Activated CD8-positive, alpha-beta memory T cell treated with anti-CD3 and anti-CD28 coated beads for 36 hours (primary cell): ENCODE measurements at regions not wholly inside any gene's neighbourhood (a gene's known extent, or its start where the extent isn't known, plus 50 kb on each side); places are given as distances from the start of the nearest gene placed in this dataset.

Experiments used
- CTCF ChIA-PET: fragments of 350-600 bp; sonication (Branson Sonifier 250); formaldehyde crosslinking; loops from one replicate; lab custom pipeline; 2021; ENCODE audit warnings: antibody characterized with exemption; lab: Charles Lee
- POLR2A ChIA-PET: fragments of 350-600 bp; sonication (Branson Sonifier 250); formaldehyde crosslinking; loops from one replicate; lab custom pipeline; 2021; ENCODE audit warnings: antibody characterized with exemption; lab: Charles Lee

DNA sequence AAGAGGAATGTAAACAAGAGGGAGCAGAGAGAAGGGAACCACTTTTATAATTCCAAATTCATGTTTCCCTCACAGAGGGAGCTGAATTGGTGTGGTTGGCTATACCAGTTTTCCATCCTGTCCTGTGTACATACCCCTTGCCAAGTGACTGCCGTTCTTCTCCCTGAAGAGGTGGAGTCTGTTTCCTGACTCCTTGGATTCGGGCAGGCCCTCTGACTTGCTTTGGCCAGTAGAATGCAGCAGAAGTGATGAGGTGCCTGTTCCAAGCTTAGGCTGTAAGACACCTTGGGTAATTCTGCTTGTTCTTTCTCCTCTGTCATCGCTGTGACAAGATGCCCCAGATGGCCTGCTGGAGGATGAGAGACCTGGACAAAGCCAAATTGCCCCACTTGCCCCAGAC is 124.7 kb downstream of the UCHL1 start:
- ChIA-PET POLR2A (no interaction called here), CTCF (no interaction called here)

DNA sequence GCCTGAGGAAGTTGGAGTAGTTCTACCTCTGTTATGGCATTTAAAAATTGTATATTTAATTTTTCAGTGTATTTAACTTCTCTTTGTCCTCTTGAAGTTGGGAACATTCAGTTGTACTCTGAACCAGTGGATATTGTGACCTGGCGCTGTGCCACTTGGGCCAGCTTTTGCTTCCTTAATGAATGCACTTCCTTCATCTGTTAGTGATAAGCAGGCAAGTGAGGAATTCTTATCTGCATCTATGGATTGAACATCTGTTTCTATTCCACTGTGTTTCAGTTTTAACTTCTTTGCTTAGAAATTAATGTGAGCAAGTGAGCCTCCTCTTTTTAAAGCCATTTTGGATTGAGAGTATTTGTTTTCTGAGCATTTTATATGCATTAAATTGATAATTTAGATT is 128.3 kb downstream of the UCHL1 start:
- ChIA-PET CTCF (no interaction called here), POLR2A (no interaction called here)

DNA sequence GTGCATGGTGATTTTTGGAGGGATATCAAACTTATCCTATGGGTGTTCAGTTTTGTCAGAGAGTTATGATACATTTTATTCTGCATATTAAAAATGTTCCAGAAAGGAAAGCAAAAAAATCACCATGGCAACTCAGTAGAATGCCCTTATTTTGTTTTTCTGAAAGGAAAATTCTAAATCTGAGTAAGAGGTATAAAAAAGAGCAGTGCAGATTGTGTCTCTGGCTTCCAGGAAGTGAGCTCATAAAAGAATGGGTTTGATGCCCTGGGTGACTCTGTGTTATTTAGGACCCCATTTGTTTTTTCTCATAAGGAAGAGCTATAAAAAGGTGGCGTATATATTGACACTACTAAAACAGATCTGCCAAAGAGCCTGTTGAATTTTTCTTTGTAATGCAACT is 128.8 kb downstream of the UCHL1 start:
- CTCF ChIA-PET: no interaction called here
- POLR2A ChIA-PET: no interaction called here

DNA sequence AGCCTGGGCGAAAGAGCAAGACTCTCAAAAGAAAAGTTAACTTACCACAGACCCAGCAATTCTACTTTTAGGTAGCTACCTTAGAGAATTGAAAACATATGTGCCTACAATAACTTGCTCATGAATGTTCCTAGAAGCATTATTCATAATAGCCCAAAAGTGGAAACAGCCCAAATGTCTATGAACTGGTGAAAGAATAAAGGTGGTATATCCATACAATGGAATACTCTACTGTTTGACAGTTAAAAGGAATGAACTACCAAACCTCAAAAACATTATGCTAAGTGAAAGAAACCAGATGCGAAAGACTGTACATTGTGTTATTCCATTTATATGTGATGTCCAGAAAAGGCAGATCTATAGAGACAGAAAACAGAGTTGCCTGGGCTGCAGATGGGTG is 131.4 kb downstream of the UCHL1 start:
- ChIA-PET POLR2A (no interaction called here), CTCF (no interaction called here)

DNA sequence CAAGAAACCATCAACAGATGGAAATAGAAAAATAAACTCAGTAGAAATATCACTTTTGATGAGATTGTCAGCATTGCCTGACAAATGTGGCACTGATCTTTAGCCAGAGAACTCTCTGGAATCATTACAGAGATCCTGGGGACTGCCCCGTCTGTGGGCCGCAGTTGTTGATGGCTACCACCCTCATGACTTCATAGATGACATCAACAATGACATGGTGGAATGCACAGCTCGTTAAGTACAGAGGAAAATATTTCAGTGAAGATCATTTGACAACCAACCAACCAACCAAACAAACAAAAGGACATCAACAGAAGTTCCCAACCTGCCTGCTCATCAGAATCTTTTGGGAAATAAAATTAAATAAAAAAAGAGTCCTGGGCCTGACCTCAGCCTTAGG is 132.6 kb downstream of the UCHL1 start:
- CTCF ChIA-PET: no interaction called here
- POLR2A ChIA-PET: no interaction called here

DNA sequence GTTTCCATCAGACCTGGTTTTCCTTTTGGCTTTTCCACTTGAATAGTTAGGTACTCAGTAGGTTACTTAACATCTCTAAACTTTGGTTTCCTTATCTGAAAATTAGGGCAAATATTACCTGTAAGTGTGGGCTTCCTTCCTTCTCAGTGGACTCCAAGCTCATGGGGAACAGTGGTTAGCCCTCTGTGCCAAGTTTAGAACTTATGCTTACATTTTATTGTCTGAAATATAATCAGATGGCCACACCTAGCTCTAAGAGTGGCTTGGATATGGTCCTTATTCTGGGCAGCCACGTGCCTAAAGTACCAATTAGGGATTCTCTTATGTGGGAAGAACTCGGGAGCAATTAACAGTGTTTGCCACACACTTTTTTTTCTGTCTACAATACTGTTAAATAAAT is 133.9 kb downstream of the UCHL1 start:
- POLR2A ChIA-PET: no interaction called here
- CTCF ChIA-PET: no interaction called here

DNA sequence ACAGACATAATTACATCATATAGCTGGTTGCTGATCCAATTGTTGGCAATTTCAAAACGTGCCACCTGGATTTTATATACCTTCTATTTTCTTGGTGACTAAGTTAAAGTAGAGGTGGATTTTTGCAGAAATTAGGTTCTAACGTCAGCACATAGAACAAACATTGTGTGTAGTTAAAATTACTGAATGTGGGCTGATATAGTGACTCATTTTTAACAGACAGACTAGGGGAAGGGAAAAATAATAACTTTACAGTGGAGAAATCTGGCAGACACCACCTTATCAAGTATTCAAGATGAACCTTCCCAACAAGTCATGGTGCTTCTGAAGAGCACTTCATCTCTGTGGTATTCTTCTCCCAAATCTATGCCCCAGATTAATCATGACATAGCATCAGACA is 134.5 kb downstream of the UCHL1 start:
- ChIA-PET POLR2A (no interaction called here), CTCF (no interaction called here)

DNA sequence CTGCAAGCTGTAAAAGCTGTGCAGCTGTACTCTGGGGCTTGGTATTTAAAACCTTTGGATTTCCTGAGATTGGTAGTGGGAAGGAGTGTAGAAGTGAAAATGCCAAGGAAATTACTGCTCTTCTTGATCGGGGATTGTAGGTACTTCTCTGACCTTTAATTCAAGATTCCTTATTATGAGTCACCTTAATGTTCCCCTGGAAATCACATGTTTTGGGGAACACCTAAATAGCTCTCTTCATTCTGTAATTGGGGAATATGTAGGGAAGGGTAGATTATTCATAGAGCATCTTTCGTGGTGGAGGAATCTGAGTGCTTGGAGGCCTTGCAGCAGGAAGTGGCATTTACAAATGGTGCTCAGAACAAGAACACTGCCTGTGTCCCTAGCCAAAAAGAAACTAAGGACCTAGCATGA is 137.8 kb downstream of the UCHL1 start:
- POLR2A ChIA-PET: no interaction called here
- CTCF ChIA-PET: no interaction called here

DNA sequence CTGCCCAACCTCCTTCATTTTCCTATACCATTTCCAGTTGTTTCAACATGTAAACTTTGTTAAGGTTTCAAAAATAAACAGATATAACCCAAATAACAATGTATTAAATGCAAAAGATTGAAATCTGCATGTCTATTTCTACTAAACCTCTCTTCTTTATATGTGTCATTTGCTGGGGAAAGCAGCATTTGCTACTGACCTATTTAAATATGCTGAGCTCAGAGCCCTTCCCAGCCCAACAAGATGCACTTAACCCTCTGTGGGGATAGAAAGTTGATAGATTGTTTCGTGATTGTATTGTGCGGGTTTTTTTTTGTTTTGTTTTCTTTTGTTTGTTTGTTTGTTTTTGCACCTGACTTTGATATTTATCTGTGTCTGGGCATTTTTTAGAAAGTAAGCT is 139.5 kb downstream of the UCHL1 start:
- CTCF ChIA-PET: no interaction called here
- POLR2A ChIA-PET: no interaction called here

DNA sequence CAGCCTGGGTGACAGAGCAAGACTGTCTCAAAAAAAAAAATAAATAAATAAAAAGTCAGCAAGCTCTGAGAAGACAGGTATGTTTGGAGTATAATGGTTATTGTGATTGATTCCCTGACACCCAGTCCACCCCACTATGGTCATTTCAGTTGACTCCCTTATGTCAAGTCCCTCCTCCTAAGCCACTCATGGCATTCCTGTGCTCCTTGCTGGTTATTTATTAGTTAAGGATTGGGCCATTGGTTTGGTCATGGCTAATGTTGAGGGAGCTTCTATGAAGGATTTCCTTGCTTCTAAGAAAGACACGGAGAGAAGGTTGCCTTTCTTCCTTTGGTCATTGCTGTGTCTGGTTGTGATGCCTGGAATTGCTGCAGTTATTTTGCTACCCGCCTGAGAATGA is 140.1 kb downstream of the UCHL1 start:
- ChIA-PET POLR2A (no interaction called here), CTCF (no interaction called here)

DNA sequence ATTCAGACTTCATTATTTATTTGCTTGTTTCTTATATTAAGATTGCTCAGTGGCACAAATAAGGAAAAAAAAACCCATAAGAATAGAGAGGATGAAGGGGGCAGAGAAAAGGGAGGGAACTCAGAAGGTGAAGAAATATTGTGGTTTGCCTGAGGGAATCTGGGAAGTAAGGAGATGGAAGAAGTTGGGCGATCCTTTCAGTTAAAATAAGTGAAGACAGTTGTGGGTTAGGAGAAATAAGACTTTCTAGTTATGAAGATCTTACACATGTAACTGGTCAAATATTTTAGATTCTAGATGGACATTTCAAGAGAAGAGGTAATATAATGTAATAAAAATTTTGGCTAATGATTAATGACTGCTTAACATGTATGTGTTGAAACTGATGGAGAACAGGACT is 138.7 kb upstream of the LIMCH1 start:
- CTCF ChIA-PET: interaction anchor here (0.7 kb wide), 1 partner anchor 474 kb away, joined by 4 read pairs; no protein-coding TSS in a partner anchor

DNA sequence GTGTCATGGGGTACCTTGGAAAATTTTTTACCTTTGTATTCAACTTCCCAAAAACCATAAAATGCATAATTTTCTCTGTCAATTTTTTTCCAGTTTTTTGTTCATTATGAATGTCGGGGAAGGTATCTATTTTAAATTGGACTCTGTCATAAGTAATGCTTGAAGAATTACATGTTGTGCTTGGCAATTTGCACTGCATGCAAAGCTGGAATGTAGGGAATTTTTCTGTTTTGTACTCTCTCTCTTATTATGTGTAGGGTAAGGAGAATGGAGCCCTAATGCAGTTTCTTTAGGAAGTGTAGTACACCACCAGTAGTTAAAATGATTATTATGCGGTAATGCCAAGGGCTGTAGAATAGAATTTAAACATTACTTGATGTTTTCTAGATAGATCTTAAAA is 137.7 kb upstream of the LIMCH1 start:
- ChIA-PET POLR2A (no interaction called here), CTCF (no interaction called here)

More for the DNA sequence above, 138.7 kb upstream of the LIMCH1 start:
- POLR2A ChIA-PET: no interaction called here

DNA sequence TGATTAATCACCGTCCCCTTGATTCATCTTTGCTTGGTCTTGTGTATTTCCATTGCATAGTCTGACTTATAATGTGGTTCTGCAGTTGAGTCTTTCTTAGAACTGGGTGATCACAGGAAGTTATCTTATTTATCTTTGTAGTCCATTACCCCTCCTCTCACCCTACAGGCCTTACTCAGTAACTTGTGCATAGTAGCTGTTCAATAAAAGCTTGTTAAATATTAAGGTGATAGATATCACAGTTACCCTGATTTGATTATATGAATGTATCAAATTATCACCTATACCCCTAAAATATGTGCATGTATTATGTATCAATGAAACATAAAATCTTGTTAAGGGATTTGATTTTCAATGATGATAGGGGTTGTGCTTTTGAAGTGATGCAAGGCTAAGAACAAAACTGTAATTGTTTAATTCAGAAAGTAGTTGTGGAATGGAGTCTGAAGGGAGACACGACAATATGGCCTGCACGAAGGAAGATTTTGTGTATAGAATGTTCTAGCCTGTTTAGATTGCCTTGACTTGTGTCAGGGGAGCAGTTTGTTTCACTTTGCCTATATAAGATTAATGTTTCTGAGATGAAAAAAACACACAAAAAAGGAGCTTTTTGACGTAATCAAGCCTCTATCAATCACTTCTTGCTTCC is 132.4 kb upstream of the LIMCH1 start:
- CTCF ChIA-PET: no interaction called here
- POLR2A ChIA-PET: no interaction called here

DNA sequence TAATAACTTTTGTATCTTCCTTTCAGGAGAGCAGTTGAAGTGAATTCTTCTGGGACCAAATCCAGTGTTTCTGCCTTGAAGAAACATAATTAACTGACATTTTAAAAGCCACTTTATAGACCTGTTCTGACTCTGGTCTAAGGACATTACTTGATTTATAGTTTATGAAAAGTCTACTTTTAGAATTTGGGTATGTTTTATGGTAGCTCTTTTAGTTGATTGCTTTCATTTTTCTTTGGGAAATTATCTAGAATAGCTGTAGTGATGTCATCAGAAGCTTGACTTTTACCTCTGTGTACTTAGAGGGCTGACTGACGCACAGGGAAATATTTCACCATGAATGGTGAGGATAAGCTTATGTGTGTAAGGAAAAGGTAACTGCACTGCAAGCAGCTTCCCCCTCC is 131.8 kb upstream of the LIMCH1 start:
- ChIA-PET POLR2A (no interaction called here), CTCF (no interaction called here)

DNA sequence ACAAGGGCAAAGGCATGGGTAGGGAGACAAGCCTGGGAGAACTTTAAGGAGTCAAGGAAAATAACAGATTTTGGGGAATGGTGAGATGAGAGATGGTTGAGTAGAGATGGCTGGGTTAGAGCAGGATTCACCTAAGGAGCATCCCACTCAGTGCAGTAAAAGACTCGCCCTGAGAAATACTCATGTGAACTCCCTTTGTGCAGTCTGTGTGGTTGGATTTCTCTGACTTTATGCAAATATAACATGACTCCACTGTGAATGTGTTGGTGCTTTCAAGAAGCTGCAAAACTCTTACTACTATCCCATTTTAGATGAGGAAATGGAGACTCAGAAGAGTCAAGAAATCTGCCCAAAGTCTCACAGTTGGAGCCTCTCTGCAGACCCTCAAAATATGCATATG is 129.8 kb upstream of the LIMCH1 start:
- ChIA-PET CTCF (no interaction called here), POLR2A (no interaction called here)

DNA sequence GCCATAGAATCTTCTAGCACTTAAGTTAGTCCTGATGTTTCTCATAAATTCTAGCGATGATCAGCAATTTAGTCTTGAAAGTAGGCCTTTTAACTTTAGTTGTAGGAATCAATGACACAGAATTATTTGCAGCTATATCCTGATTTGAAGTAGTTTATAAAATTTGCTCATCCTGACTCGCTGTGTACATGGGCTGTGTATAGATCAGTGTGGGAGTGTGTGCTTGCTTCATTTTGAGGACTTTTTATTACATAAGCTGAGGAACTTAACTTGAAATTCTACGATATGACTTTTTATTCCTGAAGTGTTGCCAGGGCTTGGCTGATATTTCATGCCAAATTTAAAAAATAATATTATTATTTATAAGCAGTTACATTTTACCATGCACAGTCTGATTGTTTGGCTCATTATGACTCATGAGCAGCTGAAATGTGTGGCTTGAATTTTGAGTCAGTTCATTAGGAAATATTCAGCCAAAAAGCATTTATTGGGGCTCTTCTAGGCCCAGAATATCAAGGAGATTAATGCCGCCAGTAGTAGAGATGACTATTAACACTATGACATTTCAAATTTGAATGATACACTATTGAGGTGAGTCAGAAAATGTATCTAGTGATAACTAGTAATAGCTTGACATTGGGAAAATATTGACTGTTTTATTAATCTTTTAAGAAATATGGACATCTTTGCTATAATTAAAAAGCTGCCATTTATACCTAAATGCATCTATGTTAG is 128.9 kb upstream of the LIMCH1 start:
- ChIA-PET CTCF (no interaction called here), POLR2A (no interaction called here)

DNA sequence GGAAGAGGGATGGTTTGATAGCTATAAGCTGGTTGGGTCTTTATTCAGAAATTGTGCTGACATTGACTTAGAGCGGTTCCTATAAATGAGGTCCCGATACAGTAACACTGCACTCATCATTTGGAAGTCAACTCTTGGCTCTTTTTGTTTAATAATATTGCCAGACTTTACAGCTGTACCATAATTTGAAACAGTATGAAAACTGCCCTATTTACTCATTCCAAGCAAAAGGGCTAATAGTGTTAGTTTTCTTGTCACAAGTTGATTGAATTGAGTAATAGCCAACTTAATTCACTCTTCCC is 128.4 kb upstream of the LIMCH1 start:
- CTCF ChIA-PET: no interaction called here
- POLR2A ChIA-PET: no interaction called here

DNA sequence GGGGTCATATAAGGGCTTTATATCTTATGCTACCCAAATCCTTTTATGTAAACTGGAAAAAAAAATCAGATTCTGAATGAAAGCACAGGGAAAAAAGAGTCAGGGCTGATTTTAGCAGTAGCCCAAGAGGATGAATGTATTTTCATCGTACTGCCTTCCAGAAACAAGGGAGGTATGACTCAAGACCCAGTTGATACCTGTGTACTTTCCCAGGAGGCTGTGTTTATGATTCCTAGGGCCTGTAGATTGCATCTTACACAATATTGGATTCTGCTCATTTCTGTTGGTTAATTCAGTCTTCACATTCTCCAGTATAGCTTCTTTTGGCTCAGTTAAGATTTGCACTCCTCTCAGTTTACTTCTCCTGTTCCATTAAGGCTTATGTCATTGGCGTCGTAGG is 127.9 kb upstream of the LIMCH1 start:
- CTCF ChIA-PET: no interaction called here
- POLR2A ChIA-PET: no interaction called here

DNA sequence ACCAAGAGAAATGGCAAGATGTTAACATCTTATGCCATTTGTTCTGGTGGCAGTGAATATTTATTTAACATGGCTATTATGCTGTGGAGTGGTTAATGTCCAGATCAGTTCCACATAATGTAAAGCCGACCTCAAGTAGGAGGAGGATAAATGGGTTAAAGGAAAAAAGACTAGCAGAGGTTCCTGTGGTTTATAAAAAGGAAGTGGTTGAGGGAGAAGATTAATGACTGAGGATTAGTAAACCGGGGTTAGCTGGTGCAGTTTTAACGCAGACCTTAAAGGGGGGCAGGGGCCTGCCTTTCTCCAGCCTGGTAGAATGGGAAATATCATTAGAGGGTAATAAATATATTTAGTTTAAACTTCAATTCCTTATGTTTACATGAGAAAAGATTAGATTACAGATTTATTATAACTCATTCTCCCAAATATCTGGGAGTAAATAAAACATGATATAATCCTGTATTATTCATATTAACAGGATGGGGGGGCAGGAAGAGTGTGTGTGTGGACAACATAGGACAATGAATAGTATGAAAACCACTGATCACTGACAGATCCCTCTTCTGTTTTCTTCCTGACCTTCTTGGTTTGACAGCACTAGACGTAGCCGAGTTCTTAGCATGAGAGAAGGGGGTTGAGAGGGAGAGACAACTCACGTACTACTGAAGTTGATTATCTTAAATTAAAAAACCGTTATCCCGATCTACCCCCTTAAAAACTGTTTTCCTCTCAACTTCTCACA is 124.1 kb upstream of the LIMCH1 start:
- ChIA-PET POLR2A (no interaction called here), CTCF (interaction anchor here (1.2 kb wide), 1 partner anchor 120 kb away, joined by 3 read pairs; no protein-coding TSS in a partner anchor)

DNA sequence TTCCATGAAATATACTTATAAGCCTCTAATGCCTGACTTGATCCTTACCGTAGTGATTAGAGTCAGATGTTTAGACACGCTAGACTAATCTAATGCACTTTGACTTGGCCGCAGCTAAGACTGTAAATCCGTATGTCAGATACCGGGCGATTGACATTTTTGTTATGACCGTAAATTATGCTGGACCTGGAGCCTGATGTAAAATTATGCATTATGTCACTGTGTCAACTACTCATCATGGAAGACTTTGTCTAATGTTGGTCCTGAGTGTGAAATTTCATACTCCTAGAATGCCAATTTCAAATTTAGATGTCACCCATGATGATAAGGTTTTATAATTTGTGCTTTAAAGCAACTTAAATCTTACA is 123.6 kb upstream of the LIMCH1 start:
- ChIA-PET CTCF (no interaction called here), POLR2A (no interaction called here)

DNA sequence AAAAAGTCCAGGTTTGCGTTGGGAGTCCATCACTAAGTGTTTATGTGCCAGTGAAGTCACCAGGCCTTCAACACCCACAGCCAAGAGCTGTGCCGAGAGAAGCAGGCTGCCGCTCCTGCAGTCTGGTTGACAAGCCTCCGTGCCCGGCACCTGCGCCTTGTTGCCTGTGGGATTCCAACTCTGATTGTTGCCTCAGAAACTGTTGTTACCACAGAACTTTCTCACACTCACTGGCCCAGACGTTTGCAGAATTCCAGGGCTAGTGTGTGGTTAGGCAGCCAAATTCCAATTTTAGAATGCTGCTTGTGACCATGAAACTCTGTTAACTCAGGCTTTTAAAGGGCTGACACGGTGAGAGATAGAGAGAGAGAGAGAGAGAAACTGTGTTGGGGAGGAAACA is 119.5 kb upstream of the LIMCH1 start:
- POLR2A ChIA-PET: no interaction called here
- CTCF ChIA-PET: no interaction called here
